ENCODE measurements at regions not wholly inside any gene's neighbourhood (a gene's known extent, or its start where the extent isn't known, plus 50 kb on each side); places are given as distances from the start of the nearest gene placed in this dataset.

DNA sequence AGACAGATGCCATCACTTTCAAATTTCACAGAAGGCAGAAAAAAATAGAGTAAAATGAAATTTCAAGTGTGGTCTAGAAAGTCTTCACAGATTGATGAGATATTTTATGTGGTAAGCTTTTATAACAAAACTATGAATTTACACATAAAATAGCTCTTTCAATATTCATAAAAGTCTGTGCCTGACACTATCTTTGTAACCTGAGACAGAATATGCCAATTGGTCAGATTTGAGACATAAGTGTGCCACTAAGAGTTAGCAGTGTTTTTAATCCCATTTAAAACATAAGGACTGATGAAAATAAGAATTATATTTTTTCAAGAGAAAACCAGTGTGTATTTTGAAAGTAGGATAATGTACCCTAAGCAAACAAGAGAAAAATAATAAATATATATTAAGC lies 769.5 kb upstream of the LUZP2 start:
- Histone ChIP-seq H3K36me3 (ENCODE audit: insufficient read depth, low read length, poor library complexity, severe bottlenecking) (no peaks in the 10 kb centered on the region), H3K9me3 (ENCODE audit: low read depth, low read length, poor library complexity, severe bottlenecking) (no peaks in the 10 kb centered on the region), H3K4me3 (ENCODE audit: low read depth, low read length, poor library complexity, severe bottlenecking) (no peak overlapping the region), H3K27ac (ENCODE audit: low read depth, low read length, poor library complexity, severe bottlenecking) (no peak overlapping the region), H3K4me1 (ENCODE audit: insufficient read depth, low read length, poor library complexity, severe bottlenecking) (no peaks in the 10 kb centered on the region), H3K27me3 (replicated peaks; ENCODE audit: insufficient read depth, low read depth, low read length, poor library complexity) (no peaks in the 10 kb centered on the region)
- intact Hi-C loops (cut with micrococcal nuclease; ENCODE audit: unreplicated experiment), result no loop called here
- ChIA-PET POLR2A (ENCODE audit: low non-redundant PET) (no interaction called here), CTCF (no interaction called here)
- no peak for DNase-seq (ENCODE audit: low spot score)
- no TSS peak for BruUV-seq (replicated peaks)
- no peak for TF ChIP-seq CTCF (conservative IDR thresholded peaks at IDR 0.05; ENCODE audit: low read depth, low read length)
- TF ChIP-seq EZH2 (IDR thresholded peaks at IDR 0.05; ENCODE audit: borderline replicate concordance, low read depth, low read length, poor library complexity, severe bottlenecking), result no peak

DNA sequence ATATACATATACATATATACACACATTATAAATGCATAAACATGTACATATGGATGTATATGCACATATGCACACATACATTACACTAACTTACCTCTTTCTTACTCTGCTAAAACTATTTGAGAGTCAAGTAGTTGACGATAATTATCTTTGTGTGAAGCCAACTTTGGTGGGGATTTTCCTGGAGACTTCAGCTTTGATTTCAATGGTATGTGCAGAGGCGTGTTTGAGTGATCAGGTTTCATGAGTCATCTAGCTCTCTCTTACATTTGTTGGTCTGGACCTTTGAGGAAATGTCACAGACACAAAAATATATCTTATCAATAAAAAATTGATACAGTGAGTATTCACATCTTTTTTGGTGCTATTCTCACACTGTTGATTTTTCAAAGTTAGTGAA lies 769.1 kb upstream of the LUZP2 start:
- no peaks in the 10 kb centered on the region for H3K36me3 ChIP-seq (ENCODE audit: insufficient read depth, low read length, poor library complexity, severe bottlenecking)
- BruUV-seq (replicated peaks), result no TSS peak
- H3K27ac ChIP-seq (ENCODE audit: low read depth, low read length, poor library complexity, severe bottlenecking), result no peak overlapping the region
- DNase-seq (ENCODE audit: low spot score), result peak; percentile 0
- CTCF ChIA-PET, result interaction anchor here (0.5 kb wide), 1 partner anchor 1236 kb away, joined by 3 read pairs; no protein-coding TSS in a partner anchor
- POLR2A ChIA-PET (ENCODE audit: low non-redundant PET), result no interaction called here
- no peaks in the 10 kb centered on the region for H3K27me3 ChIP-seq (replicated peaks; ENCODE audit: insufficient read depth, low read depth, low read length, poor library complexity)
- H3K4me3 ChIP-seq (ENCODE audit: low read depth, low read length, poor library complexity, severe bottlenecking), result no peak overlapping the region
- H3K9me3 ChIP-seq (ENCODE audit: low read depth, low read length, poor library complexity, severe bottlenecking), result no peaks in the 10 kb centered on the region
- no peaks in the 10 kb centered on the region for H3K4me1 ChIP-seq (ENCODE audit: insufficient read depth, low read length, poor library complexity, severe bottlenecking)
- intact Hi-C loops (cut with micrococcal nuclease; ENCODE audit: unreplicated experiment), result no loop called here
- TF ChIP-seq EZH2 (IDR thresholded peaks at IDR 0.05; ENCODE audit: borderline replicate concordance, low read depth, low read length, poor library complexity, severe bottlenecking) (no peak), CTCF (conservative IDR thresholded peaks at IDR 0.05; ENCODE audit: low read depth, low read length) (no peak)

DNA sequence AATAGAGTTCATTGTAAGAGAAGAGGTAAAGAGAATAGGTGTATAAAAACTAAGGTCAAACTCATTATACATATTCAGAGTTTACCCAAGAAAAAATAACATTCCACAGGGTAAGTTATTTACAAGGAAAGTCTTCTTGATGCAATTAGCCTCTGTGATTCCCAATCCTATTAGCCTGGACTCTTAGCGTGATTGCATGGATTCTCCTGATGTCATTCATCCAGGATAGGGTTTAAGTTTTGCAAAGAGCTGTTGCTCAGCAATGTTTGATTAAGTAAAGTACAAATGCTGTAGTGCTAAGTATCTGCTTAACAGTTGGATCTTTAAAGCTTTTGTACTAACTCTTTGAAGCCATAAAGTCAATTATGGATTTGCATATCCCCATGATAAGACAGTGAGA lies 767.8 kb upstream of the LUZP2 start:
- no peak for TF ChIP-seq CTCF (conservative IDR thresholded peaks at IDR 0.05; ENCODE audit: low read depth, low read length)
- TF ChIP-seq EZH2 (IDR thresholded peaks at IDR 0.05; ENCODE audit: borderline replicate concordance, low read depth, low read length, poor library complexity, severe bottlenecking), result no peak
- no peak for DNase-seq (ENCODE audit: low spot score)
- BruUV-seq (replicated peaks), result no TSS peak
- Histone ChIP-seq H3K4me3 (ENCODE audit: low read depth, low read length, poor library complexity, severe bottlenecking) (no peak overlapping the region), H3K27ac (ENCODE audit: low read depth, low read length, poor library complexity, severe bottlenecking) (no peak overlapping the region), H3K4me1 (ENCODE audit: insufficient read depth, low read length, poor library complexity, severe bottlenecking) (no peaks in the 10 kb centered on the region), H3K27me3 (replicated peaks; ENCODE audit: insufficient read depth, low read depth, low read length, poor library complexity) (no peaks in the 10 kb centered on the region), H3K9me3 (ENCODE audit: low read depth, low read length, poor library complexity, severe bottlenecking) (no peaks in the 10 kb centered on the region), H3K36me3 (ENCODE audit: insufficient read depth, low read length, poor library complexity, severe bottlenecking) (no peaks in the 10 kb centered on the region)
- intact Hi-C loops (cut with micrococcal nuclease; ENCODE audit: unreplicated experiment), result no loop called here
- CTCF ChIA-PET, result no interaction called here
- POLR2A ChIA-PET (ENCODE audit: low non-redundant PET), result no interaction called here
